OCI-LY1 (cell line): ENCODE measurements at regions not wholly inside any gene's neighbourhood (a gene's known extent, or its start where the extent isn't known, plus 50 kb on each side); places are given as distances from the start of the nearest gene placed in this dataset.

Source experiments
- EZH2 ChIP-seq: fragments of 200-600 bp; sonication (generic), shearing (Covaris generic); IDR thresholded peaks from 2 replicates; pipeline ENCODE4 v1.8.0; 2017; ENCODE audit warnings: borderline replicate concordance, mixed run types, mild to moderate bottlenecking, antibody characterized with exemption, low read length, moderate library complexity, mixed read lengths
- TF ChIP-seq, protein P1 (sequence below): fragments of 200-600 bp; sonication (generic), shearing (Covaris generic); IDR thresholded peaks from 2 replicates; pipeline ENCODE4 v1.5.1; 2017; ENCODE audit warnings: mild to moderate bottlenecking, antibody characterized with exemption, low read length, moderate library complexity, mixed read lengths

DNA sequence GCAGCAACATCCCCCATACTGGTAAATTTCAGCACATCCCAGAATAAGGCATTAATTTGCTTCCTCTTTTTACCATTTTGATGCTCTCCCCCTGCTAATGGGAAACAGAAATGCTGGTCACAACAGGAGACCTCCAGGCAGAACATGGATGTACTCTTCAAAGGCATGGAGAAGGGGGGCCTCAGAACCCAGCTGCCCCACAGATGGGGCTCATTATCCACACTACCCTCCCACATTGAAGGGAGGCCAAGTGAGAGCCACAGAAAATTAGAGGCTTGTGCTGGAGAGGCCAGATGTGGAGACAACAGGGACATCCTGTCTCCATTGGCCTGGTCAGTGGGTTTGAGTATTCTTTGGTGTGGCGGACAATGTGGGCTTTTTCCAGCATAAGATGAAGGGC, 150.1 kb upstream of the CDH11 start:
- TF ChIP-seq, protein P1, sequence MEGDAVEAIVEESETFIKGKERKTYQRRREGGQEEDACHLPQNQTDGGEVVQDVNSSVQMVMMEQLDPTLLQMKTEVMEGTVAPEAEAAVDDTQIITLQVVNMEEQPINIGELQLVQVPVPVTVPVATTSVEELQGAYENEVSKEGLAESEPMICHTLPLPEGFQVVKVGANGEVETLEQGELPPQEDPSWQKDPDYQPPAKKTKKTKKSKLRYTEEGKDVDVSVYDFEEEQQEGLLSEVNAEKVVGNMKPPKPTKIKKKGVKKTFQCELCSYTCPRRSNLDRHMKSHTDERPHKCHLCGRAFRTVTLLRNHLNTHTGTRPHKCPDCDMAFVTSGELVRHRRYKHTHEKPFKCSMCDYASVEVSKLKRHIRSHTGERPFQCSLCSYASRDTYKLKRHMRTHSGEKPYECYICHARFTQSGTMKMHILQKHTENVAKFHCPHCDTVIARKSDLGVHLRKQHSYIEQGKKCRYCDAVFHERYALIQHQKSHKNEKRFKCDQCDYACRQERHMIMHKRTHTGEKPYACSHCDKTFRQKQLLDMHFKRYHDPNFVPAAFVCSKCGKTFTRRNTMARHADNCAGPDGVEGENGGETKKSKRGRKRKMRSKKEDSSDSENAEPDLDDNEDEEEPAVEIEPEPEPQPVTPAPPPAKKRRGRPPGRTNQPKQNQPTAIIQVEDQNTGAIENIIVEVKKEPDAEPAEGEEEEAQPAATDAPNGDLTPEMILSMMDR = no peak
- TF ChIP-seq EZH2 = no peak
